Mucosa of rectum (tissue), 2 donors: ENCODE measurements at regions not wholly inside any gene's neighbourhood (a gene's known extent, or its start where the extent isn't known, plus 50 kb on each side); places are given as distances from the start of the nearest gene placed in this dataset.
"Not testable (repeated sequence)": the region's sequence is repeated elsewhere in the genome, so short reads cannot be mapped to it uniquely, and the experiment has no call there.

Experiments
- H3K27ac ChIP-seq, 2 donors: one replicate each; pipeline ENCODE4 v1.7.0; 2013; ENCODE audit warnings: inconsistent platforms in 2 of 2, low read depth in 2 of 2, low read length in 2 of 2
- H3K27me3 ChIP-seq, 2 donors: one replicate each; pipeline ENCODE4 v1.7.0; 2013; ENCODE audit warnings: low read length in 2 of 2; ENCODE audit not compliant: control insufficient read depth in 2 of 2, insufficient read depth in 2 of 2
- H3K36me3 ChIP-seq, 2 donors: one replicate each; pipeline ENCODE4 v1.7.0; 2013; ENCODE audit warnings: low read length in 2 of 2; ENCODE audit not compliant: control insufficient read depth in 2 of 2, insufficient read depth in 2 of 2
- H3K4me1 ChIP-seq, 2 donors: one replicate each; pipeline ENCODE4 v1.7.0; 2013; ENCODE audit warnings: low read length in 2 of 2, mild to moderate bottlenecking in 1 of 2; ENCODE audit not compliant: control insufficient read depth in 2 of 2, insufficient read depth in 2 of 2
- H3K4me3 ChIP-seq, 2 donors: one replicate each; pipeline ENCODE4 v1.7.0; 2013; ENCODE audit warnings: low read length in 2 of 2
- H3K9ac ChIP-seq, 2 donors: one replicate each; pipeline ENCODE4 v1.7.0; 2013; ENCODE audit warnings: low read length in 2 of 2, low read depth in 1 of 2, mild to moderate bottlenecking in 1 of 2
- H3K9me3 ChIP-seq, 2 donors: one replicate each; pipeline ENCODE4 v1.7.0; 2013; ENCODE audit warnings: low read length in 2 of 2; ENCODE audit not compliant: control insufficient read depth in 2 of 2
- donor health status: healthy.
- donor health status: Normal muscosa, but diverticular disease.

GRCh38 chr13:50139435-50139934 is 124.2 kb downstream of the KCNRG start:
- H3K27me3 ChIP-seq, H3K4me3 ChIP-seq, H3K27ac ChIP-seq, H3K9me3 ChIP-seq, H3K4me1 ChIP-seq, H3K9ac ChIP-seq, H3K36me3 ChIP-seq: not testable (repeated sequence)

- H3K9ac ChIP-seq = no peak overlapping the region
- H3K27ac ChIP-seq = no peak overlapping the region
- no peaks in the 10 kb centered on the region for H3K27me3 ChIP-seq
- no peaks in the 10 kb centered on the region for H3K36me3 ChIP-seq
- H3K9me3 ChIP-seq = no peaks in the 10 kb centered on the region
- no peak overlapping the region for H3K4me3 ChIP-seq
- no peaks in the 10 kb centered on the region for H3K4me1 ChIP-seq
Observed at GRCh38 chr13:50140153-50140552, 124.9 kb downstream of the KCNRG start.

- Histone ChIP-seq H3K4me3 (no peak overlapping the region), H3K4me1 (no peaks in the 10 kb centered on the region), H3K27me3 (no peaks in the 10 kb centered on the region), H3K9ac (no peak overlapping the region), H3K36me3 (no peaks in the 10 kb centered on the region), H3K9me3 (no peaks in the 10 kb centered on the region), H3K27ac (no peak overlapping the region)
Observed at GRCh38 chr13:50140581-50141374, 125.5 kb downstream of the KCNRG start.

GRCh38 chr13:50141375-50141975 is 126.2 kb downstream of the KCNRG start:
- no peak overlapping the region for H3K4me3 ChIP-seq
- no peaks in the 10 kb centered on the region for H3K9me3 ChIP-seq
- no peaks in the 10 kb centered on the region for H3K27me3 ChIP-seq
- H3K27ac ChIP-seq = no peak overlapping the region
- no peaks in the 10 kb centered on the region for H3K4me1 ChIP-seq
- no peaks in the 10 kb centered on the region for H3K36me3 ChIP-seq
- no peak overlapping the region for H3K9ac ChIP-seq

GRCh38 chr13:50144246-50145160 is 129.3 kb downstream of the KCNRG start:
- Histone ChIP-seq H3K4me3 (no peak overlapping the region), H3K9ac (no peak overlapping the region), H3K27ac (no peak overlapping the region), H3K36me3 (no peaks in the 10 kb centered on the region), H3K27me3 (no peaks in the 10 kb centered on the region), H3K4me1 (no peaks in the 10 kb centered on the region), H3K9me3 (no peaks in the 10 kb centered on the region)

GRCh38 chr13:50149214-50149613 is 134.0 kb downstream of the KCNRG start:
- H3K36me3 ChIP-seq = no peaks in the 10 kb centered on the region
- H3K4me3 ChIP-seq = no peak overlapping the region
- H3K27me3 ChIP-seq = no peaks in the 10 kb centered on the region
- H3K4me1 ChIP-seq = peaks cover 4 to 5% of the 10 kb centered on the region in 2 donors
- no peaks in the 10 kb centered on the region for H3K9me3 ChIP-seq
- no peak overlapping the region for H3K27ac ChIP-seq
- H3K9ac ChIP-seq = no peak overlapping the region

GRCh38 chr13:50149932-50150331 is 134.7 kb downstream of the KCNRG start:
- Histone ChIP-seq H3K36me3 (no peaks in the 10 kb centered on the region), H3K4me1 (peaks cover 4 to 5% of the 10 kb centered on the region in 2 donors)

GRCh38 chr13:50152224-50152623 is 137.0 kb downstream of the KCNRG start:
- Histone ChIP-seq H3K4me1 (peaks cover 4 to 5% of the 10 kb centered on the region in 2 donors), H3K27me3 (no peaks in the 10 kb centered on the region), H3K36me3 (no peaks in the 10 kb centered on the region), H3K27ac (no peak overlapping the region), H3K9me3 (no peaks in the 10 kb centered on the region), H3K9ac (no peak overlapping the region), H3K4me3 (peak overlapping the region; percentile 31 to 39)

More at GRCh38 chr13:50149932-50150331, 134.7 kb downstream of the KCNRG start:
- Histone ChIP-seq H3K27me3 (no peaks in the 10 kb centered on the region), H3K27ac (no peak overlapping the region), H3K4me3 (no peak overlapping the region), H3K9me3 (no peaks in the 10 kb centered on the region), H3K9ac (no peak overlapping the region)

- Histone ChIP-seq H3K4me3 (peak overlapping the region in 1 of 2 donors; percentile 39), H3K9ac (no peak overlapping the region), H3K4me1 (peaks cover 4 to 5% of the 10 kb centered on the region in 2 donors), H3K27ac (no peak overlapping the region), H3K27me3 (no peaks in the 10 kb centered on the region), H3K36me3 (no peaks in the 10 kb centered on the region), H3K9me3 (no peaks in the 10 kb centered on the region)
Observed at GRCh38 chr13:50152655-50153309, 137.5 kb downstream of the KCNRG start.
